Trophoblast cell (in vitro differentiated cells and primary cell): ENCODE measurements at regions not wholly inside any gene's neighbourhood (a gene's known extent, or its start where the extent isn't known, plus 50 kb on each side); places are given as distances from the start of the nearest gene placed in this dataset.

Experiments
- DNase-seq, 2 donors: peaks; one replicate each; pipeline ENCODE4 v3.0.0-alpha.2; 2016
- H2AFZ ChIP-seq: 2 replicates; pipeline ENCODE4 v1.6.1; 2013; ENCODE audit warnings: low read length, moderate library complexity, mild to moderate bottlenecking; ENCODE audit not compliant: insufficient read depth, poor library complexity
- H2AK5ac ChIP-seq: 2 replicates; pipeline ENCODE4 v1.6.1; 2013; ENCODE audit warnings: mild to moderate bottlenecking, low read length
- H2BK120ac ChIP-seq: 2 replicates; pipeline ENCODE4 v1.6.1; 2013; ENCODE audit warnings: low read length, mild to moderate bottlenecking, moderate library complexity; ENCODE audit not compliant: insufficient read depth, poor library complexity
- H2BK12ac ChIP-seq: 2 replicates; pipeline ENCODE4 v1.6.1; 2013; ENCODE audit warnings: mild to moderate bottlenecking, low read length, moderate library complexity
- H2BK5ac ChIP-seq: 2 replicates; pipeline ENCODE4 v1.6.1; 2013; ENCODE audit warnings: low read length, low read depth, moderate library complexity, mild to moderate bottlenecking; ENCODE audit not compliant: poor library complexity
- H3K14ac ChIP-seq: 2 replicates; pipeline ENCODE4 v1.6.1; 2013; ENCODE audit warnings: mild to moderate bottlenecking, low read length
- H3K18ac ChIP-seq: 2 replicates; pipeline ENCODE4 v1.6.1; 2013; ENCODE audit warnings: mild to moderate bottlenecking, low read length
- H3K23ac ChIP-seq: 2 replicates; pipeline ENCODE4 v1.6.1; 2013; ENCODE audit warnings: low read length
- H3K27ac ChIP-seq: 2 replicates; pipeline ENCODE4 v1.5.1; 2013; ENCODE audit warnings: low read depth, mild to moderate bottlenecking, inconsistent platforms, low read length, moderate library complexity
- H3K27me3 ChIP-seq: 2 replicates; pipeline ENCODE4 v1.6.1; 2013; ENCODE audit warnings: inconsistent platforms, mild to moderate bottlenecking, low read length, moderate library complexity; ENCODE audit not compliant: insufficient read depth
- H3K36me3 ChIP-seq, 2 experiments: 1 replicate in 1 of 2; 2 replicates in 1 of 2; pipeline ENCODE4 v1.6.1; 2013; ENCODE audit warnings: low read length in 2 of 2, mild to moderate bottlenecking in 2 of 2, moderate library complexity in 1 of 2; ENCODE audit not compliant: insufficient read depth in 2 of 2, control insufficient read depth in 1 of 2
- H3K4ac ChIP-seq: 2 replicates; pipeline ENCODE4 v1.6.1; 2013; ENCODE audit warnings: low read depth, mild to moderate bottlenecking, low read length, moderate library complexity
- H3K4me1 ChIP-seq, 2 experiments: 1 replicate in 1 of 2; 2 replicates in 1 of 2; pipeline ENCODE4 v1.6.1; 2013; ENCODE audit warnings: low read length in 2 of 2, mild to moderate bottlenecking in 2 of 2, moderate library complexity in 1 of 2; ENCODE audit not compliant: insufficient read depth in 2 of 2, control insufficient read depth in 1 of 2
- H3K4me2 ChIP-seq: 2 replicates; pipeline ENCODE4 v1.6.1; 2013; ENCODE audit warnings: inconsistent platforms, mild to moderate bottlenecking, low read length, moderate library complexity
- H3K4me3 ChIP-seq: 2 replicates; pipeline ENCODE4 v1.5.1; 2013; ENCODE audit warnings: mild to moderate bottlenecking, low read depth, low read length, inconsistent platforms
- H3K79me1 ChIP-seq: one replicate; pipeline ENCODE4 v1.6.1; 2013; ENCODE audit warnings: low read length
- H3K79me2 ChIP-seq: 2 replicates; pipeline ENCODE4 v1.6.1; 2013; ENCODE audit warnings: low read length, mild to moderate bottlenecking; ENCODE audit not compliant: control insufficient read depth, insufficient read depth, poor library complexity
- H3K9ac ChIP-seq: 2 replicates; pipeline ENCODE4 v1.6.1; 2013; ENCODE audit warnings: mild to moderate bottlenecking, low read length
- H3K9me3 ChIP-seq: 2 replicates; pipeline ENCODE4 v1.6.1; 2013; ENCODE audit warnings: low read depth, mild to moderate bottlenecking, control low read depth, inconsistent platforms, low read length; ENCODE audit not compliant: insufficient read depth
- H4K12ac ChIP-seq: 2 replicates; pipeline ENCODE4 v1.6.1; 2013; ENCODE audit warnings: low read depth, mild to moderate bottlenecking, low read length, moderate library complexity
- H4K8ac ChIP-seq: 2 replicates; pipeline ENCODE4 v1.6.1; 2013; ENCODE audit warnings: low read depth, mild to moderate bottlenecking, low read length, moderate library complexity
- H4K91ac ChIP-seq: one replicate; pipeline ENCODE4 v1.6.1; 2013; ENCODE audit warnings: low read depth, mild to moderate bottlenecking, low read length, moderate library complexity
- WGBS: extraction: QIAGEN DNeasy Blood & Tissue Kit; methylation state at CpG from one replicate; pipeline ENCODE4 v1.1.7; 2013; ENCODE audit warnings: missing lambda C conversion rate; ENCODE audit not compliant: insufficient read length, insufficient coverage; ENCODE audit errors: extremely low coverage; 5-methylcytosine and 5-hydroxymethylcytosine counted together

GRCh38 chr4:34157547-34157946 is 2086.8 kb downstream of the ARAP2 start:
- Histone ChIP-seq H3K4me3 (no peak overlapping the region), H4K91ac (no peak overlapping the region), H3K9ac (no peak overlapping the region), H3K27ac (no peak overlapping the region), H2AFZ (no peak overlapping the region), H2BK12ac (no peak overlapping the region), H3K4me2 (no peak overlapping the region), H3K4ac (no peak overlapping the region), H2AK5ac (no peak overlapping the region), H3K14ac (no peak overlapping the region), H2BK5ac (no peak overlapping the region), H3K36me3 (no peaks in the 10 kb centered on the region), H3K9me3 (no peaks in the 10 kb centered on the region), H3K27me3 (no peaks in the 10 kb centered on the region), H3K79me2 (no peaks in the 10 kb centered on the region), H3K4me1 (no peaks in the 10 kb centered on the region), H3K23ac (no peak overlapping the region), H4K8ac (no peak overlapping the region), H2BK120ac (no peak overlapping the region), H3K18ac (no peak overlapping the region), H4K12ac (no peak overlapping the region), H3K79me1 (no peaks in the 10 kb centered on the region)
- no peak for DNase-seq

- Histone ChIP-seq H3K14ac (no peak overlapping the region), H3K4me2 (no peak overlapping the region), H3K9me3 (no peaks in the 10 kb centered on the region), H3K27ac (no peak overlapping the region), H2BK120ac (no peak overlapping the region), H3K4ac (no peak overlapping the region), H4K91ac (no peak overlapping the region), H4K8ac (no peak overlapping the region), H3K27me3 (no peaks in the 10 kb centered on the region), H3K18ac (no peak overlapping the region), H3K4me3 (no peak overlapping the region), H2BK12ac (no peak overlapping the region), H2BK5ac (no peak overlapping the region), H3K9ac (no peak overlapping the region), H3K23ac (no peak overlapping the region), H2AK5ac (no peak overlapping the region), H3K4me1 (no peaks in the 10 kb centered on the region), H4K12ac (no peak overlapping the region), H2AFZ (no peak overlapping the region), H3K79me1 (no peaks in the 10 kb centered on the region), H3K79me2 (no peaks in the 10 kb centered on the region), H3K36me3 (no peaks in the 10 kb centered on the region)
- no CpG with 5 or more reads among the region's 1 CpG for WGBS
- no peak for DNase-seq
Measured at GRCh38 chr4:34158878-34159277, 2085.4 kb downstream of the ARAP2 start.

- no CpG with 5 or more reads among the region's 1 CpG for WGBS
- H3K27ac ChIP-seq = no peak overlapping the region
Measured at GRCh38 chr4:34170946-34171345, 2073.4 kb downstream of the ARAP2 start.

GRCh38 chr4:34176609-34177008 is 2067.7 kb downstream of the ARAP2 start:
- Histone ChIP-seq H2AK5ac (no peak overlapping the region), H4K12ac (no peak overlapping the region), H4K91ac (no peak overlapping the region), H3K27me3 (no peaks in the 10 kb centered on the region), H4K8ac (no peak overlapping the region), H3K4me1 (no peaks in the 10 kb centered on the region), H3K79me1 (no peaks in the 10 kb centered on the region), H3K79me2 (no peaks in the 10 kb centered on the region), H3K4ac (no peak overlapping the region), H3K18ac (no peak overlapping the region), H3K4me2 (no peak overlapping the region), H3K27ac (no peak overlapping the region), H3K36me3 (no peaks in the 10 kb centered on the region), H3K23ac (no peak overlapping the region), H3K9ac (no peak overlapping the region), H2AFZ (no peak overlapping the region), H3K9me3 (no peaks in the 10 kb centered on the region), H3K14ac (no peak overlapping the region), H2BK5ac (no peak overlapping the region), H2BK120ac (no peak overlapping the region), H3K4me3 (no peak overlapping the region), H2BK12ac (no peak overlapping the region)
- no peak for DNase-seq

More at GRCh38 chr4:34170946-34171345, 2073.4 kb downstream of the ARAP2 start:
- Histone ChIP-seq H3K4ac (no peak overlapping the region), H2AK5ac (no peak overlapping the region), H3K23ac (no peak overlapping the region), H3K36me3 (no peaks in the 10 kb centered on the region), H2BK5ac (no peak overlapping the region), H2AFZ (no peak overlapping the region), H4K12ac (no peak overlapping the region), H3K79me2 (no peaks in the 10 kb centered on the region), H4K8ac (no peak overlapping the region), H3K14ac (no peak overlapping the region), H3K4me3 (no peak overlapping the region), H3K9ac (no peak overlapping the region), H4K91ac (no peak overlapping the region), H2BK12ac (no peak overlapping the region), H3K4me1 (no peaks in the 10 kb centered on the region), H3K27me3 (no peaks in the 10 kb centered on the region), H3K18ac (no peak overlapping the region), H3K79me1 (no peaks in the 10 kb centered on the region), H2BK120ac (no peak overlapping the region), H3K9me3 (no peaks in the 10 kb centered on the region), H3K4me2 (no peak overlapping the region)
- no peak for DNase-seq

- H2BK120ac ChIP-seq = no peak overlapping the region
- no peak overlapping the region for H2AK5ac ChIP-seq
- H2BK12ac ChIP-seq = no peak overlapping the region
- no peak overlapping the region for H3K14ac ChIP-seq
- peaks cover 2% of the 10 kb centered on the region for H3K79me1 ChIP-seq
- H4K91ac ChIP-seq = no peak overlapping the region
- H3K27ac ChIP-seq = no peak overlapping the region
- no peak overlapping the region for H4K8ac ChIP-seq
- H3K18ac ChIP-seq = no peak overlapping the region
- no peak overlapping the region for H3K4ac ChIP-seq
- no peaks in the 10 kb centered on the region for H3K36me3 ChIP-seq
- no peak overlapping the region for H4K12ac ChIP-seq
- no peak overlapping the region for H3K4me3 ChIP-seq
- H3K4me1 ChIP-seq = no peaks in the 10 kb centered on the region
- no peak overlapping the region for H2BK5ac ChIP-seq
- H2AFZ ChIP-seq = no peak overlapping the region
- no peak overlapping the region for H3K4me2 ChIP-seq
- H3K79me2 ChIP-seq = no peaks in the 10 kb centered on the region
- no peak overlapping the region for H3K9ac ChIP-seq
- H3K27me3 ChIP-seq = no peaks in the 10 kb centered on the region
- peak in 1 of 2 donors; percentile 52 for DNase-seq
- no peak overlapping the region for H3K23ac ChIP-seq
- no peaks in the 10 kb centered on the region for H3K9me3 ChIP-seq
Measured at GRCh38 chr4:34178476-34178875, 2065.8 kb downstream of the ARAP2 start.
